Muscle layer of colon (tissue), 2 donors: ENCODE measurements at regions not wholly inside any gene's neighbourhood (a gene's known extent, or its start where the extent isn't known, plus 50 kb on each side); places are given as distances from the start of the nearest gene placed in this dataset.

ENCODE experiments used
- H3K27ac ChIP-seq: one replicate; pipeline ENCODE4 v1.7.0; 2013; ENCODE audit warnings: low read depth, mild to moderate bottlenecking, low read length, moderate library complexity
- H3K27me3 ChIP-seq, 2 donors: one replicate each; pipeline ENCODE4 v1.7.0; 2013; ENCODE audit warnings: low read length in 2 of 2, mild to moderate bottlenecking in 2 of 2; ENCODE audit not compliant: insufficient read depth in 2 of 2, control insufficient read depth in 1 of 2
- H3K36me3 ChIP-seq: one replicate; pipeline ENCODE4 v1.7.0; 2013; ENCODE audit warnings: mild to moderate bottlenecking, low read length; ENCODE audit not compliant: insufficient read depth
- H3K4me1 ChIP-seq: one replicate; pipeline ENCODE4 v1.7.0; 2013; ENCODE audit warnings: mild to moderate bottlenecking, low read length; ENCODE audit not compliant: insufficient read depth
- H3K4me3 ChIP-seq, 2 donors: one replicate each; pipeline ENCODE4 v1.7.0; 2013; ENCODE audit warnings: low read length in 2 of 2, low read depth in 1 of 2, mild to moderate bottlenecking in 1 of 2, moderate library complexity in 1 of 2
- H3K9ac ChIP-seq: one replicate; pipeline ENCODE4 v1.7.0; 2013; ENCODE audit warnings: low read length
- H3K9me3 ChIP-seq: one replicate; pipeline ENCODE4 v1.7.0; 2013; ENCODE audit warnings: mild to moderate bottlenecking, low read length
- donor health status: abdominal sarcoma.
- donor health status: Adenocarcinoma of cecum.

DNA sequence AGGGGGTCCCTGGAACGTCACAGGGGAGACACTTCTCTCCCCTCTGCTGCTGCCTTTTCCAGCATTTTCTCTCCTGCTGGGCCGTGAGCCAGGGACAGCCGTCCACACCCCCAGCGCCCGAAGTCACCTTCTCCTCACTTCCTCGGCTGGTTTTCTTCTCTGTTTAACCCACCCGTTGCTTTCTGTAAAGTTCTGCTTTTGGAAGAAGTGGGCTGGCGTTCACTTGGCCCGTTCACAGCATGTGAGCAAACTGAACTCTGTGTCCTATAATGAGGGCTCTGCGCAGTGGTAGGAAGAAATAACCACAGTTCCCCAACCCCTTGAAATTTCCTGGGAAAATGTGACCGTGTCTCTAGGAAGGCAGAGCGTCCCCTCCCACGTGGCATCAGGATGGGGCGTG lies 187.0 kb upstream of the HDAC4 start:
- Histone ChIP-seq H3K4me1 (no peaks in the 10 kb centered on the region), H3K27me3 (no peaks in the 10 kb centered on the region), H3K27ac (no peak overlapping the region), H3K9me3 (no peaks in the 10 kb centered on the region), H3K36me3 (no peaks in the 10 kb centered on the region), H3K9ac (no peak overlapping the region), H3K4me3 (no peak overlapping the region)

GRCh38 chr2:239587311-239587731 lies 186.5 kb upstream of the HDAC4 start:
- Histone ChIP-seq H3K36me3 (no peaks in the 10 kb centered on the region), H3K4me3 (no peak overlapping the region), H3K4me1 (no peaks in the 10 kb centered on the region), H3K9me3 (no peaks in the 10 kb centered on the region), H3K27me3 (no peaks in the 10 kb centered on the region), H3K27ac (no peak overlapping the region), H3K9ac (no peak overlapping the region)

DNA sequence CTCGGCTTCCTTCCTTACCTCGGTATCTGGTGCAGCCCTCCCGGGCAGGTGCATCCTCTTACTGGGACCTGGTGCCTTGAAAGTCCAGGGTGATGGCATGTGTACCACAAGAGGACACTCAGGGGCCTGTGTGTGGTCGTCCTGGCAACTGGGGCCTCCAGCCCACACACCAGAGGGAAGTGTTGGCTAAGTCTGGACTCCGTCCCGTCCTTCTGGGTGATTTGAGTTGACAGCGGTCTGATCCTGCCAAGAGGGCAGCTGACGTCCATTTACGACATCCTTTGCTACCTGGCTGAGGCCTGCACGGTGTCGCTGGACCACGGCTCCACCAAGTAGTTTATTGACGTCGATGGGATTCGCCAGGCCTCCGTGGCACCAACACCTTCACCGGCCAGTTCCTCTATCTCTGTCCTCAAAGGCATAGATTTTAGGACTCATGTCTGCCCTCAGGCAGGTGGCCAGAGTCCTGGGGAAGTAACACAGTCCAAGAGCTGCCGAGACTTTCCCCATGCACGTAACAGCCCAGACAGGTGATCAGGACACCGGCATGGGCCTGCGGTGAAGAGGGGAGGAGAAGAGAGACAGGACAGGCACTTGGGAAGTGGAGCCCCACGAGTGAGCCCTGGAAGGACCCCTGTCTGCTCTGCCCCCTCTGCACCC lies 186.0 kb upstream of the HDAC4 start:
- Histone ChIP-seq H3K4me1 (no peaks in the 10 kb centered on the region), H3K4me3 (no peak overlapping the region), H3K27ac (no peak overlapping the region), H3K27me3 (no peaks in the 10 kb centered on the region), H3K9ac (no peak overlapping the region), H3K9me3 (no peaks in the 10 kb centered on the region), H3K36me3 (no peaks in the 10 kb centered on the region)

DNA sequence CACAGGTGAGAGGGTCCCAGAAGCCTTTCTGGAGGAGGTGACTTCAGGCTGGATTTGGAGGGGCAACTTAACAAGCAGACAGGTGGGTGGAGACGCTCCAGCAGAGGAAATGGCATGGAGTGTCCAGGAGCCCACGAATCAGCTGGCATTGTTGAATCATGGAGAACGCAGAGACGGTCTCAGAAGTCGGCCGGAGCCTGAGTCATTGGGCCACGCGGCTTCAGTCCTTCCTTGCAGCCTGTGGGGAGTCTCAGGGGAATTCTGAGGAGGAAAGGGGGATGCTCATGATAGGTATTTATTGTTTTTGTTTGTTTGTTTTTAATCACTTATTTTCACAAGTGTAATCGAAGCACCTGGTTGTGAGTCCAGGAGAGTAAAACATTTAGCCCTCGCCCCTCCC lies 184.6 kb upstream of the HDAC4 start:
- Histone ChIP-seq H3K36me3 (no peaks in the 10 kb centered on the region), H3K4me3 (no peak overlapping the region), H3K9me3 (no peaks in the 10 kb centered on the region), H3K4me1 (no peaks in the 10 kb centered on the region), H3K9ac (no peak overlapping the region), H3K27ac (no peak overlapping the region), H3K27me3 (no peaks in the 10 kb centered on the region)

DNA sequence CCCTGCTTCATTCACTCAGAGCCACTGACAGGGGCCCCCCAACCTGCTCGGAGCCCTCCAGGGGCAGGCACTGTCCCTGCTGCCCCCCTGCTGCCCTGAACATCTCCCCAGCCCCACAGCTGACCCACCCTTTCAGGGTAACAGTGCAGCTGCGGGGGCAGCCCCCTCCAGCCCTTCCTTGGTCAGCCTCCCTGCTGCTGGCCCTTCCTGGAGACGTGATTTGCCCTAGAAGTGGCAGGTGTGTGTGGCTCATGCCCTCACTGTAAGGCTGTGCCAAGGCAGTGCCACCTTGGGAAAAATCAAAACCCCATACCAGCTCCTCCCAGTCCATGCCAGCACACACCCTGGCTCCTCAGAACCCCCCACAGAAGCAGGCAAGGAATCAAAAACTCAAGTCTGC lies 184.2 kb upstream of the HDAC4 start:
- H3K27me3 ChIP-seq = no peaks in the 10 kb centered on the region
- H3K4me3 ChIP-seq = no peak overlapping the region
- no peak overlapping the region for H3K27ac ChIP-seq
- no peaks in the 10 kb centered on the region for H3K9me3 ChIP-seq
- no peaks in the 10 kb centered on the region for H3K36me3 ChIP-seq
- H3K4me1 ChIP-seq = no peaks in the 10 kb centered on the region
- H3K9ac ChIP-seq = no peak overlapping the region

DNA sequence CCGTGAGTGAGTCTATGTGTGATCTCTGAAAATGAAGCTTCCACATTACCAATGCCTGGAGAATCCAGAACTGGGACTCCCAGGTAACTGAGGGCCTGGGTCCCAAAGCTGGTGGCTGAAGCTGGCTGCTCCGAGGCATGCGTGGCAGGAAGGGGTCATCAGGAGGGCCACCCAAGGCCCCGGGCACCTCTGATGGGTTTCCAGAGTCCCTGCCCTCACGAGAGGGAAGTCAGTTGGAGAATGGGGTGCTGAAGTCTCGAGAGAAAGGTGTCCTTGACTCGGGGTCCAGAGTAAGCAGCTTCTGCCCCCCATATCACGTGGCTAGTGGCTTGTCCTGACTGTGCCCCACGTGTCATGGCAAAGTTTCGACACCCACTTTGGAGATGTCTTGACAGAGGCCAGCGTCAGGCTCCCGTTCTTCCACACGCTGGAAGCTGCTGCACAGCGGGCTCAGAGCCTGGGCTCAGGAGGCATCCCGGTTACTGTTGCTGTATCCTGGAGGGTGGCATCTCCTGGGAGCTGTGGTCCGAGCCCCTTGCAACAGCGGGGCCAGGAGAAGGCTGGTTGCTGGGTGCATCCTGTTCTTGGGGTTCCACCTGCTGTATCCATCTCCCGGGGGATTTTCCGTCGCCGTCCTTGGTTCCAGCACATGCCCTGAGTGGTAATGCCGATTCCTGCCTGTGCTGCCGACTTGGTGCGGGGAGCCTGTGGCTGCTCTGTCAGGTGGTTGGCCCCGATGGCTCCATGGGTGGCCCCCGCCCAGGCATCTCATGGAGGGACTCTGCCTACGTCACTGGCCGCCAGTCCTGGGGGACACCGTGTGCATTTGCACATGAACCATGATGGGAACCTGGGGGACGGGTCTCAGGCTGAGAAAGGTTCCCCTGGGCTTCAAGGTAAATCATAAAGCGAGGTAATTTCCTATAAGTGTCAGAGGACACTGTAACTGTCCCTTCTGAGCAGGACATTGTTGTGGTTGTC lies 183.3 kb upstream of the HDAC4 start:
- Histone ChIP-seq H3K9me3 (no peaks in the 10 kb centered on the region), H3K9ac (no peak overlapping the region), H3K27ac (no peak overlapping the region), H3K4me1 (no peaks in the 10 kb centered on the region), H3K4me3 (no peak overlapping the region), H3K36me3 (no peaks in the 10 kb centered on the region), H3K27me3 (no peaks in the 10 kb centered on the region)

DNA sequence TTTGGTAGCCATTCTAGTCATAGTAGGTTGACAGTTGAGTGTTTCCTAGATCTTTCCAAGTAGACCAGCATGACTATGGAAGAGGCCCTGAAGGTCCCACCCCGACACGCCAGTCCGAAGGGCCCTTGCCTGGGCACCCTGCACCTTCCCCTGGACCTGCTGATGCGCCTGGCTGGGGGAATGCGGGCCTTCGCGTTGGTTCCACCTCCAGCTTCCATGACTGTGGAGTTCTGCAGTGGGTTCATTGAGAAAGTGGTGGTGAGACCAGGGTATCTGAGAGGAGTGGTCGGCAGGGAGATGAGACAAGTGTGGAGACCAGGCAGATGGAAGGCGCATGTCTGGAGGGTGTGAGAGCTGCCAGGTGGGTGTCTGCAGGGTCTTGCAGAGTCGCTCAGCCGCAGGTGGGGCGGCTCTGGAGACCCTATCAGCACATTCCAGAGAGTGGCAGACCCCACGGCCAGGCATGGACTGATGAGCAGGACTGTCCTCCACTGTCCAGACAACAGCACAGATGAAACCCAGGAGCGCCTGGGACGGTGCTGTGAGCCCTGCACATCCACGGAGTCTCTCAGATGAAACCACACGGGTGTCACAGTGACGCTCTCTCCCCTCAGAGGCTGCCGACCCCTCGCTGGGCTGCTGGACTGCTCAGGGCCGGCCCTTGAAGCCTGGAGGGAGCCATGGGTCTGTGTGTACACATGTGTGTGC lies 182.5 kb upstream of the HDAC4 start:
- Histone ChIP-seq H3K27me3 (no peaks in the 10 kb centered on the region), H3K9ac (no peak overlapping the region), H3K27ac (no peak overlapping the region), H3K4me1 (no peaks in the 10 kb centered on the region), H3K9me3 (no peaks in the 10 kb centered on the region), H3K4me3 (no peak overlapping the region), H3K36me3 (no peaks in the 10 kb centered on the region)

DNA sequence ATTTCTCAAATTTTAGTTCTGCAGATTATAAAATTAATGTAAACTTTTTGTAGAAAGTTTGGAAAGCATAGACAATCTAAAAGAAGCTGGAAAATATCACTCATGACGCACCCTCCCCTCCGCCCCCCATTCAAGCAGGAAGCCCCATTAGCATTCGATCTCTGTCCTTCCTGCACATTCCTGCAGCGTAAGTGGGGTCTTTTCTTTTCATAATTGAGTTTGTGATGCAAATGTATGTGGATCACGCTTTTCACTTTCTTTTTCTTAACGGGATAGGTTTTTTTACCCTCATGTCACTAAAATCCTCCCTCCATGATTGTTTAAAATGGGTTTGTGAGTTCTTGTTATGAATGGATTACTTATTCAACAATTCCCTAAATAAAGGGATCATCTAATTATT lies 181.7 kb upstream of the HDAC4 start:
- Histone ChIP-seq H3K4me3 (no peak overlapping the region), H3K4me1 (no peaks in the 10 kb centered on the region), H3K36me3 (no peaks in the 10 kb centered on the region), H3K9me3 (no peaks in the 10 kb centered on the region), H3K27ac (no peak overlapping the region), H3K27me3 (no peaks in the 10 kb centered on the region), H3K9ac (no peak overlapping the region)

- Histone ChIP-seq H3K9ac (no peak overlapping the region), H3K4me3 (no peak overlapping the region), H3K4me1 (no peaks in the 10 kb centered on the region), H3K9me3 (no peaks in the 10 kb centered on the region), H3K27me3 (no peaks in the 10 kb centered on the region), H3K27ac (no peak overlapping the region), H3K36me3 (no peaks in the 10 kb centered on the region)
Observed at GRCh38 chr2:239581352-239581901, 180.6 kb upstream of the HDAC4 start.

DNA sequence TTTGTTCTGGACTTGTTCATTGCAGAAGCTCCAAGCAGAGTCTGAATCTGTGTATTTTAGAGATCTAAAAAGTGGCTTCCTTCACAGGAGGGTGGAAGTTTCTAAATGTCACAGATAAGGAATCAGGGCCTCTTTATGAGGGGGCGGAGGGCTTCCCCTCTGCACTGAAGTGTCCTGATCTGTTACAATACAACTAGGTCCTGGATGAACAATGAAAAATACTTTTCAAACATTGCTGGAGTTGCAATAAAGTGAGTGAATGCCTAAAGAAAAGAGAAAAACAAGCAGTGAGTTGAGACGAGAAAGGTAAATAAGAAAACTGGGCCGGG lies 179.3 kb upstream of the HDAC4 start:
- Histone ChIP-seq H3K9ac (no peak overlapping the region), H3K9me3 (no peaks in the 10 kb centered on the region), H3K4me1 (no peaks in the 10 kb centered on the region), H3K36me3 (no peaks in the 10 kb centered on the region), H3K27me3 (no peaks in the 10 kb centered on the region), H3K4me3 (no peak overlapping the region), H3K27ac (no peak overlapping the region)

DNA sequence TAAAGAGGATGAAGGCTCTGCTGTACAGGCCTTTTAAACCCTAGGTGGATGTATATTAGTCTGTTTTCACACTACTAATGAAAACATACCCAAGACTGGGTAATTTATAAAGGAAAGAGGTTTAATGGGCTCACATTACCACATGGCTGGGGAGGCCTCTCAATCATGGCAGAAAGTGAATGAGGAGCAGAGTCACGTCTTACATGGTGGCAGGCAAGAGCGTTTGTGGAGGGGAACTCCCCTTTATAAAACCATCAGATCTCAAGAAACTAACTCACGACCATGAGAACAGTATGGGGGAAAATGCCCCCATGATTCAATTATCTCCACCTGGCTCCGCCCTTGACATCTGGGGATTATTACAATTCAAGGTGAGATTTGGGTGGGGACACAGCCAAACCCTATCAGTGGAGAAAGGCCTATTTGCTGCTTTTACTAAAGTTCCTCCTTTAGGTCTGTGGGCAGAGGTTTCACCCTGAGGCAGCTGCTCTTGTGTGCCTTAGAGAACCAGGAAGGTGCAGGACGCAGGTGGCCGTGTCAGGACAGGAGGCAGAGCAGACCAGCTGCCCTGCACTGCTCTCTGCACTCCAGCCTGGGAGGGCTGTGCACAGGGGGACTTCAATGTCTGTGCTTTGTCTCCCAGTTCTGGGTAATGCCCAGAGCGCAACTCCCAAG lies 178.8 kb upstream of the HDAC4 start:
- Histone ChIP-seq H3K27me3 (no peaks in the 10 kb centered on the region), H3K4me3 (no peak overlapping the region), H3K9me3 (no peaks in the 10 kb centered on the region), H3K4me1 (peaks cover 3% of the 10 kb centered on the region), H3K9ac (no peak overlapping the region), H3K27ac (no peak overlapping the region), H3K36me3 (no peaks in the 10 kb centered on the region)
